Testis (tissue), 2 donors: ENCODE measurements at regions not wholly inside any gene's neighbourhood (a gene's known extent, or its start where the extent isn't known, plus 50 kb on each side); places are given as distances from the start of the nearest gene placed in this dataset.

Source experiments
- DNase-seq: peaks from one replicate; pipeline ENCODE4 v3.0.0-alpha.2; 2019
- H3K27ac ChIP-seq, 2 donors: fragments of 200-600 bp; sonication (generic); one replicate each; pipeline ENCODE4 v1.5.1; 2019
- H3K27me3 ChIP-seq: fragments of 200-600 bp; sonication (generic); one replicate; pipeline ENCODE4 v1.5.1; 2019
- H3K36me3 ChIP-seq: fragments of 200-600 bp; sonication (generic); one replicate; pipeline ENCODE4 v1.5.1; 2017; ENCODE audit warnings: low read depth; ENCODE audit errors: missing control alignments
- H3K4me1 ChIP-seq: fragments of 200-600 bp; sonication (generic); one replicate; pipeline ENCODE4 v1.5.1; 2019
- H3K4me3 ChIP-seq, 2 donors: fragments of 200-600 bp; sonication (generic); one replicate each; pipeline ENCODE4 v1.5.1; 2017 to 2019
- H3K9me3 ChIP-seq: fragments of 200-600 bp; sonication (generic); one replicate; pipeline ENCODE4 v1.5.1; 2017
- CTCF ChIP-seq, 3 experiments: fragments of 450-650 bp in 2 of 3; fragments of 200-600 bp in 1 of 3; sonication (generic) in 1 of 3; IDR thresholded peaks; one replicate each; pipeline ENCODE4 v1.5.1; 2016 to 2019; ENCODE audit warnings: antibody characterized with exemption in 3 of 3, mild to moderate bottlenecking in 2 of 3, moderate library complexity in 1 of 3
- POLR2A ChIP-seq: fragments of 450-650 bp; IDR thresholded peaks from one replicate; pipeline ENCODE4 v1.6.1; 2017; ENCODE audit warnings: antibody characterized with exemption, mild to moderate bottlenecking, moderate library complexity
- WGBS, 2 donors: methylation state at CpG; one replicate each; pipeline ENCODE4 v1.1.5; 2018; 5-methylcytosine and 5-hydroxymethylcytosine counted together
- intact Hi-C: fragments of 100-400 bp; cut with DNase I; formaldehyde crosslinking; loops from one replicate; pipeline ENCODE4 v1.15.1; 2023; ENCODE audit warnings: low total_unique reads

- Histone ChIP-seq H3K27me3 (no peaks in the 10 kb centered on the region), H3K27ac (no peak overlapping the region), H3K4me3 (no peak overlapping the region), H3K9me3 (no peaks in the 10 kb centered on the region), H3K36me3 (no peaks in the 10 kb centered on the region), H3K4me1 (peaks cover 6% of the 10 kb centered on the region)
- DNase-seq: no peak
- WGBS, 2 donors: 96% methylated on average over 5 of the region's 5 CpGs
- intact Hi-C loops: no loop called here
- no peak for TF ChIP-seq POLR2A
- TF ChIP-seq CTCF (IDR thresholded peaks at IDR 0.05): no peak
These were observed 205.3 kb downstream of the ZIC4 start for GRCh38 chr3:147201086-147201485.

GRCh38 chr3:147200545-147200944 lies 205.8 kb downstream of the ZIC4 start:
- no peak overlapping the region for H3K4me3 ChIP-seq
- no peaks in the 10 kb centered on the region for H3K36me3 ChIP-seq
- H3K27me3 ChIP-seq: no peaks in the 10 kb centered on the region
- no peak for TF ChIP-seq POLR2A
- H3K9me3 ChIP-seq: no peaks in the 10 kb centered on the region
- intact Hi-C loops: no loop called here
- 83 to 84% methylated on average over 4 of the region's 4 CpGs for WGBS, 2 donors
- no peak overlapping the region for H3K27ac ChIP-seq
- DNase-seq: no peak
- H3K4me1 ChIP-seq: peaks cover 6% of the 10 kb centered on the region

- H3K36me3 ChIP-seq: no peaks in the 10 kb centered on the region
- intact Hi-C loops: no loop called here
- H3K9me3 ChIP-seq: no peaks in the 10 kb centered on the region
- H3K27me3 ChIP-seq: no peaks in the 10 kb centered on the region
- no peak for DNase-seq
- H3K4me1 ChIP-seq: no peaks in the 10 kb centered on the region
- TF ChIP-seq POLR2A: no peak
- TF ChIP-seq CTCF (IDR thresholded peaks at IDR 0.05): no peak
- no peak overlapping the region for H3K4me3 ChIP-seq
- H3K27ac ChIP-seq: no peak overlapping the region
These were observed 208.6 kb downstream of the ZIC4 start for GRCh38 chr3:147197739-147198138.

DNA sequence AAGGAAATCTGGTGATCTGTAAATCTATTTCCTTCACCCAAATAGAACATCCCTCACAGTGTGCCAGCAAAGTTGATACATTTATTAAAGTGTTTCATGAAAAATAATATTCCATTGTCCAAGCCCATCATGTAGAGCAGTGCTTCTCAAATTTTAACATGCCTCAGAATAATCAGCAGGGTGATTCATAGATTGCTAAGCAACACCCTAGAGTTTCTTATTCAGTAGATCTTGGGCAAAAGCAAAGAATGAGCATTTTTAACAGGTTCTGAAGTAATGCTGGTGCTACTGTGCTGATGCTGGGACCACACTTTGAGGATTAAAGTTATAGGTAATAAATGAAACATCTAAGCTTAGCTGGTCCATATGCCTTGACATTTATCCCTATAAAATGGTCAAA lies 210.5 kb downstream of the ZIC4 start:
- intact Hi-C loops: no loop called here
- H3K27me3 ChIP-seq: no peaks in the 10 kb centered on the region
- H3K4me3 ChIP-seq: no peak overlapping the region
- TF ChIP-seq POLR2A (no peak), CTCF (IDR thresholded peaks at IDR 0.05) (no peak)
- no peaks in the 10 kb centered on the region for H3K36me3 ChIP-seq
- H3K27ac ChIP-seq: no peak overlapping the region
- H3K4me1 ChIP-seq: no peaks in the 10 kb centered on the region
- no peaks in the 10 kb centered on the region for H3K9me3 ChIP-seq
- DNase-seq: no peak

DNA sequence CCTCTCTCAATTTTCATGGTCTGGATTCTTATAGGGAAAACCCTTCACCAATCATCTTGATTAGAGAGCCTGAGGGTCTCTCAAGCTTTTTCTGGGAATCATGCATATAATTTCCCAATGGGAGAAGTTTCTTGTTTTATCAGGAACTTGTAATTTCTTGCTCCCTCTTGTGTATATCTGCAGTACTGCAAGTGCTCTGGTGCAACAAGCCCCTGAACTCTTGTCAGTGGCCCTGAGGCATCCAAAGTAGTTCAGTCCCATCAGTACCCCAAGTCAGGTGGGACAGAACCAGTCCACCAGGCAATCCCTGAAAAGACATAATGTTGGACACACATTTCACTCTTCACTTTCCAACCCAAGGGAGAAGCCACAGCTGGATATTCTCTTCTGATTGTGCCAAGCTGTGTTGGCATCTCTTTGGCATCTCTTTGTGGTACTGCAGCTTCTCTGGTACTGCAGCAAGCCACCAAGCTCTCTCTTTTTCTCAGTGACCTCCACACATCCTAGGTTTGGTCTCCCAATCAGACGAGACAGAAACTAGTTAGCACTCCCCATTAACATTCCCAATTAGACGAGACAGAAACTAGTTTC lies 214.5 kb downstream of the ZIC4 start:
- no peaks in the 10 kb centered on the region for H3K27me3 ChIP-seq
- no peaks in the 10 kb centered on the region for H3K4me1 ChIP-seq
- TF ChIP-seq CTCF (IDR thresholded peaks at IDR 0.05): peak; percentile 46 to 86 (median 49)
- TF ChIP-seq POLR2A: no peak
- 85 to 96% methylated on average over 2 of the region's 2 CpGs for WGBS, 2 donors
- H3K36me3 ChIP-seq: no peaks in the 10 kb centered on the region
- intact Hi-C loops: no loop called here
- H3K4me3 ChIP-seq: no peak overlapping the region
- DNase-seq: peak; percentile 53
- no peak overlapping the region for H3K27ac ChIP-seq
- no peaks in the 10 kb centered on the region for H3K9me3 ChIP-seq
